Body of pancreas (tissue), 4 donors: ENCODE measurements at regions not wholly inside any gene's neighbourhood (a gene's known extent, or its start where the extent isn't known, plus 50 kb on each side); places are given as distances from the start of the nearest gene placed in this dataset.

ENCODE experiments used
- ATAC-seq: fragments of 150-250 bp; one replicate; pipeline ENCODE4 v1.9.1; 2016
- DNase-seq, 4 donors: peaks; one replicate each; pipeline ENCODE4 v3.0.0-alpha.2; 2019
- H3K27ac ChIP-seq, 4 donors: fragments of 200-600 bp; sonication (generic); 1 replicate in 3 of 4; 2 replicates in 1 of 4; pipeline versions ENCODE4 v1.5.1 to v1.6.1; 2016 to 2019; ENCODE audit warnings: mild to moderate bottlenecking in 1 of 4, mixed read lengths in 1 of 4, moderate library complexity in 1 of 4
- H3K27me3 ChIP-seq, 2 donors: fragments of 200-600 bp; sonication (generic); one replicate each; pipeline ENCODE4 v1.6.0; 2016; ENCODE audit warnings: mild to moderate bottlenecking in 1 of 2
- H3K36me3 ChIP-seq, 2 donors: fragments of 200-600 bp; sonication (generic); replicated peaks in 1 of 2; 2 replicates each; pipeline ENCODE4 v1.5.1; 2016; ENCODE audit warnings: low read depth in 2 of 2; ENCODE audit not compliant: insufficient read depth in 1 of 2
- H3K4me1 ChIP-seq: fragments of 200-600 bp; sonication (generic); one replicate; pipeline ENCODE4 v1.6.0; 2016
- H3K4me3 ChIP-seq, 2 donors: fragments of 200-600 bp; sonication (generic); 1 replicate in 1 of 2; 2 replicates in 1 of 2; pipeline ENCODE4 v1.5.1; 2016 to 2019
- H3K9me3 ChIP-seq, 3 donors: fragments of 200-600 bp; sonication (generic); 1 replicate in 2 of 3; 2 replicates in 1 of 3; pipeline ENCODE4 v1.5.1; 2016
- POLR2A ChIP-seq, 3 donors: fragments of 450-650 bp; IDR thresholded peaks; one replicate each; pipeline ENCODE4 v1.6.1; 2016; ENCODE audit warnings: antibody characterized with exemption in 3 of 3, mild to moderate bottlenecking in 2 of 3
- WGBS, 2 donors: methylation state at CpG; one replicate each; pipeline ENCODE4 v1.1.5; 2017; 5-methylcytosine and 5-hydroxymethylcytosine counted together
- intact Hi-C: fragments of 100-400 bp; cut with DNase I; formaldehyde crosslinking; loops from one replicate; pipeline ENCODE4 v1.15.1; 2023
- TF ChIP-seq, protein P1 (sequence below), 7 experiments: fragments of 450-650 bp in 4 of 7; fragments of 200-600 bp in 3 of 7; sonication (generic) in 3 of 7; IDR thresholded peaks; one replicate each; pipeline ENCODE4 v1.5.1; 2016 to 2019; ENCODE audit warnings: antibody characterized with exemption in 7 of 7

- no peak for ATAC-seq
- Histone ChIP-seq H3K4me1 (no peaks in the 10 kb centered on the region), H3K27me3 (no peaks in the 10 kb centered on the region), H3K27ac (no peak overlapping the region), H3K36me3 (no peaks in the 10 kb centered on the region), H3K4me3 (no peak overlapping the region), H3K9me3 (no peaks in the 10 kb centered on the region)
- 70 to 75% methylated on average over 7 of the region's 7 CpGs for WGBS, 2 donors
- intact Hi-C loops = no loop called here
- no peak for DNase-seq
- TF ChIP-seq POLR2A (IDR thresholded peaks at IDR 0.05) = no peak
- TF ChIP-seq, protein P1, sequence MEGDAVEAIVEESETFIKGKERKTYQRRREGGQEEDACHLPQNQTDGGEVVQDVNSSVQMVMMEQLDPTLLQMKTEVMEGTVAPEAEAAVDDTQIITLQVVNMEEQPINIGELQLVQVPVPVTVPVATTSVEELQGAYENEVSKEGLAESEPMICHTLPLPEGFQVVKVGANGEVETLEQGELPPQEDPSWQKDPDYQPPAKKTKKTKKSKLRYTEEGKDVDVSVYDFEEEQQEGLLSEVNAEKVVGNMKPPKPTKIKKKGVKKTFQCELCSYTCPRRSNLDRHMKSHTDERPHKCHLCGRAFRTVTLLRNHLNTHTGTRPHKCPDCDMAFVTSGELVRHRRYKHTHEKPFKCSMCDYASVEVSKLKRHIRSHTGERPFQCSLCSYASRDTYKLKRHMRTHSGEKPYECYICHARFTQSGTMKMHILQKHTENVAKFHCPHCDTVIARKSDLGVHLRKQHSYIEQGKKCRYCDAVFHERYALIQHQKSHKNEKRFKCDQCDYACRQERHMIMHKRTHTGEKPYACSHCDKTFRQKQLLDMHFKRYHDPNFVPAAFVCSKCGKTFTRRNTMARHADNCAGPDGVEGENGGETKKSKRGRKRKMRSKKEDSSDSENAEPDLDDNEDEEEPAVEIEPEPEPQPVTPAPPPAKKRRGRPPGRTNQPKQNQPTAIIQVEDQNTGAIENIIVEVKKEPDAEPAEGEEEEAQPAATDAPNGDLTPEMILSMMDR (IDR thresholded peaks at IDR 0.05) = no peak
These were observed 550.7 kb downstream of the TYW1 start for GRCh38 chr7:67547183-67547907.

GRCh38 chr7:67549126-67549525 lies 552.5 kb downstream of the TYW1 start:
- no peaks in the 10 kb centered on the region for H3K36me3 ChIP-seq
- no peak for TF ChIP-seq POLR2A (IDR thresholded peaks at IDR 0.05)
- TF ChIP-seq, protein P1 (IDR thresholded peaks at IDR 0.05) = no peak
- 67 to 71% methylated on average over 3 of the region's 3 CpGs for WGBS, 2 donors
- DNase-seq = no peak
- intact Hi-C loops = no loop called here
- no peaks in the 10 kb centered on the region for H3K9me3 ChIP-seq
- H3K4me3 ChIP-seq = no peak overlapping the region
- no peaks in the 10 kb centered on the region for H3K27me3 ChIP-seq
- H3K4me1 ChIP-seq = no peaks in the 10 kb centered on the region
- ATAC-seq = no peak
- no peak overlapping the region for H3K27ac ChIP-seq

DNA sequence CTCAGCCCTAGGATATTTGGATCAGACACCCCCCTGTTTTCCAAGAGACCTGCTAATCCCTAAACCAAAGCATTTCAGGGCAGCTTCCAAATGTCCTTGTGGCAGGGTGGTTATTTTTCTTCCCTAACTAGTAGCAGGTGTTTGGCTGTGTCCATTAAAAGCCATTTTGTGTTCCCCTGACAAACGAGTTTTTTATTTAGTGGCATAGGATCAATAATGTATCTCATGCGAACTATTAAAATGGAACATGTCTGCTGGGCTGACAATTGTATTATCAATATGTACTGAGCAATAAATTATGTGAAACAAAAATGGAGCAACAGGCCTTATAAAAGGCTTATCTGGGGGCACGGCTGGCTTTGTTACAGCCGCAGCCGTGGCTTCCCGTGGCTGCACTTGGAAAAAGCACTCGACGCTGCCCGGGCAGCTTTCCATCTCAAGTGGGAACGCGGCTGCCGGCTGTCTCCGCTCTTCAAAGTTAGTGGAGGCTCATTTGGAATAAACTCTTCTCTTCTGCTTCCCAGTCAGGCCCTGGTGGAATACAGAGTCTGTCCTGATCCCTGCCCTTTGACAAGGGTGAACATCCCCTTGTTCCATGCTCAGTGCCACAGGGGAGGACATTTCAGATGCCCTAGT lies 554.3 kb downstream of the TYW1 start:
- H3K4me3 ChIP-seq = no peak overlapping the region
- WGBS, 2 donors = 9 to 19% methylated on average over 13 of the region's 13 CpGs
- no peaks in the 10 kb centered on the region for H3K36me3 ChIP-seq
- H3K9me3 ChIP-seq = no peaks in the 10 kb centered on the region
- H3K27me3 ChIP-seq = no peaks in the 10 kb centered on the region
- peak in 1 of 4 donors; percentile 5 for DNase-seq
- intact Hi-C loops = no loop called here
- ATAC-seq = no peak
- H3K27ac ChIP-seq = no peak overlapping the region
- TF ChIP-seq POLR2A (IDR thresholded peaks at IDR 0.05) = no peak
- TF ChIP-seq, protein P1 (IDR thresholded peaks at IDR 0.05) = no peak
- no peaks in the 10 kb centered on the region for H3K4me1 ChIP-seq

DNA sequence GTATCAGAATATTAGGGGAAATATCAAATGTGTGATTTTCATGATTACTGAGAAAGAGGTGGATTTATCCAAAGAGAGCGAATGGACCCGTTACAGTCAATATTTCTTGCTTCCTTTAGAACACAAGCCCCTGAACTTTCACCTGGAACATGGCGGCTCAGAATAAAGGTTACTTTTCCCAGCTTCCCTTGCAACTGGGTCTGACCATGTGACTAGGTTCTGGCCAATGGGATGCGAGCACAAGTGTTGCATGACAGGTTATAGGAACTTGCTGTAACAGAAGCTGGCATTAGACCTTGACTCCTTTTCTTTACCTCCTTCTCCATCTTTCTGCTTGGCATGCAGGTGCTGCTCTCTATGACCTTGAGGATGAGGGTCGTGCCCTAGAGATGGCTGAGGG lies 556.1 kb downstream of the TYW1 start:
- ATAC-seq = no peak
- H3K4me1 ChIP-seq = no peaks in the 10 kb centered on the region
- no peak for TF ChIP-seq POLR2A (IDR thresholded peaks at IDR 0.05)
- TF ChIP-seq, protein P1 (IDR thresholded peaks at IDR 0.05) = no peak
- intact Hi-C loops = no loop called here
- H3K27ac ChIP-seq = no peak overlapping the region
- no peaks in the 10 kb centered on the region for H3K36me3 ChIP-seq
- no peak overlapping the region for H3K4me3 ChIP-seq
- no peaks in the 10 kb centered on the region for H3K27me3 ChIP-seq
- DNase-seq = no peak
- WGBS, 2 donors = 70 to 81% methylated on average over 5 of the region's 5 CpGs
- no peaks in the 10 kb centered on the region for H3K9me3 ChIP-seq

DNA sequence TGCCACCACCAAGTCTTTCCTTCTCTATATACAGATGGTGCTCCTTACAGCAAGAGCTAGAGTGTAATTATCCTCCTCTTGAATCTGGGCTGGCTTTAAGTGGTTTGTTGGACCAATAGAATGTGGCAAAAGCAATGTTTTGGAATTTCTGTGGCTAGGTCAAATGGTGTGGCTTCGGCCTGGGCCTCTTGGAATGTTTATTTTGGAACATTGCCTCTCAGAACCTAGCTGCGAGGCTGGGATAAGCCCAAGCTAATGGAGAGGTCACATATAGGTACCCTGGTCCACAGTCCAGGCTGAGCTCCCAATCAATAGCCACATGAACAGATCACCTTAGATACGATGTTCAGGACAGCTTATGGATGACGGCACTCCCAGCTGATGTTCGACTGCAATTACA lies 556.7 kb downstream of the TYW1 start:
- H3K27ac ChIP-seq = no peak overlapping the region
- H3K36me3 ChIP-seq = no peaks in the 10 kb centered on the region
- WGBS, 2 donors = 49 to 62% methylated on average over 4 to 5 of the region's 5 CpGs
- no peaks in the 10 kb centered on the region for H3K4me1 ChIP-seq
- H3K27me3 ChIP-seq = no peaks in the 10 kb centered on the region
- no peaks in the 10 kb centered on the region for H3K9me3 ChIP-seq
- intact Hi-C loops = no loop called here
- ATAC-seq (no peak), DNase-seq (no peak)
- TF ChIP-seq POLR2A (IDR thresholded peaks at IDR 0.05) = no peak
- TF ChIP-seq, protein P1 (IDR thresholded peaks at IDR 0.05) = no peak
- no peak overlapping the region for H3K4me3 ChIP-seq
